Bone marrow (tissue), 2 donors: ENCODE measurements at regions not wholly inside any gene's neighbourhood (a gene's known extent, or its start where the extent isn't known, plus 50 kb on each side); places are given as distances from the start of the nearest gene placed in this dataset.
"Not testable (repeated sequence)": the region's sequence is repeated elsewhere in the genome, so short reads cannot be mapped to it uniquely, and the experiment has no call there.

ENCODE experiments used
- DNase-seq, 2 donors: peaks; one replicate each; lab custom pipeline; 2025; lab: John Stamatoyannopoulos, UW

GRCh38 chr9:113665064-113665463, 201.5 kb downstream of the RGS3 start:
- no peak for DNase-seq

DNA sequence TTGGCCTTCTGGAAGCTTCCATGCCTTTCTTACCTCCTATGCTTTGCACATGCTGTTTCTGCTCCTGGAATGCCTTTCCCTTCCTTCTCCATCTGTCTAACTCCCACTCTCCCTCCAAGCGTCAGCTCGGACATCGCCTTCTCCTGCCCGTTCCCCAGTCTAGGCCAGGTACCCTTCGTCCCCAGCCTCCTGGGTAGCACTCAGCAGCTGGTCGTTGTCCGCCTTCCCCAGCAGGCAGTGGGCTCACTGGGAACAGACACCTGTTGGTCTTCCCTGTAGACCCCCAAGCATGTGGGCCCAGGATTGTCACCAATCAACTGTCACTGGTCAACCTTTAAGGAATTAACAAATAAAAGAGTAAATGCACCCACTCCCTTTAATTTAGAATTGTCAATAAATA, 202.2 kb downstream of the RGS3 start:
- DNase-seq: no peak

GRCh38 chr9:113668061-113668460, 204.5 kb downstream of the RGS3 start:
- no peak for DNase-seq

GRCh38 chr9:113669522-113670115, 206.1 kb downstream of the RGS3 start:
- DNase-seq: no peak

DNA sequence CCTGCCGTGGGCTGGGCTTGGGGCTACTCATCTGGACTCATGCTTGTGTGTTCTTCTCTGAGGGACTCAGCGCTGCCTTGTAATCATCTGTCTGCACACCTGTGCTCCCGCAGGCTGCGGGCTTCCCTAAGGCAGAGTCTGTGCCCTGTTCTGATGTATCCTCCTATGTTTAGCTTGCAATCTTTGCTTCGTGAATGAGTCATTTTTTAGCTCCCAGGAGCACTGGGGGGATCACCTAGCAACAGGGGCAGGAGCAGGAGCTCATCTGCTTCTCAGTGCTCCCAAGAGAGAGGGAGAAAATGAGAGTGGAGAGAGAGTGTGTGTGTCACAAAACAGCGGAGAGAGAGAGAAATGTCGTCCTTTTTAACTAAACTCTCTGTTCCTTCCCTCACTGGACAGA, 202.4 kb upstream of the ZNF618 start:
- DNase-seq: no peak

GRCh38 chr9:113674436-113674835, 201.7 kb upstream of the ZNF618 start:
- no peak for DNase-seq

DNA sequence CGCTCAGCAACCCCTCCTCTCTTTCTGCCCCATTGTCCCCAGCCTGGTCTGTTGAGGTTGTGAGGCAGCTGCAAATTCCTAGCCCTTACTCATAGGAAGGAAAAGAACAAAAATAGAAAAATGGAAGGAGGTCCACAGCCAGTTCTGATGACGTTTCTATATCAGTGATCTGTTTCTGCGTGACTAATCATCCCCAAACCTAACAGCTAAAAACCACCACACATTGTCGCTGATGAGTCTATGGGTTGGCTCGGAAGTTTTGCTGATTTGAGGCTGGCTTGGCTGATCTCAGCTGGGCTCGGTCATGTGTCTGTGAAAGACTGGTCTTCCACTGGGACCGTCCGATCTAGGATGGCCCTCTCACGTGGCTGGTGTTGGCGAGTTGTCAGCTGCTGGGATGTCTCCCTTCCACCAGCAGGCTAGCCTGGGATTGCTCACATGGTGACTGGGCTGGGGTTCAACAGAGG, 200.6 kb upstream of the ZNF618 start:
- DNase-seq: peak; percentile 22 to 94

DNA sequence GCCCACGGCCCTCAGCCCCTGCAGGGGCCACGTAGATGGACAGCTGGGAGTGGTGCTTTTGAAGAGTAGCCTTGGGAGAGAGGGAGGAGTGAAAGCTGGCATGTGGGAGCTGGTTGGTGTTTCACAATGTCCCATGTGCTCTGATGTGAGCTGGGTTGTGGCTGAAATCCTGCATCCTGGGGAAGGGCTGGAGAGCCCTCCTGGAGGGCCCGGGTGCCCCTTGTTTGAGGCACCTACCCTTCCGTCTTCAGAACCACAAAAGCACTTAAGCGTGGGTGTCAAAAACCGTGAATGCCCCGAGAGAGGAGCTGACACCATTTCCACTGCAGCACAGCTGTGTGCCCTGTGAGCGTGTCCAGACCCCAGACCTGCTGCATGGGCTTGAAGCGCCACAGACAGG, 199.1 kb upstream of the ZNF618 start:
- no peak for DNase-seq

- no peak for DNase-seq
These were observed 198.5 kb upstream of the ZNF618 start for GRCh38 chr9:113677569-113677968.

- no peak for DNase-seq
These were observed 197.8 kb upstream of the ZNF618 start for GRCh38 chr9:113678119-113678858.

DNA sequence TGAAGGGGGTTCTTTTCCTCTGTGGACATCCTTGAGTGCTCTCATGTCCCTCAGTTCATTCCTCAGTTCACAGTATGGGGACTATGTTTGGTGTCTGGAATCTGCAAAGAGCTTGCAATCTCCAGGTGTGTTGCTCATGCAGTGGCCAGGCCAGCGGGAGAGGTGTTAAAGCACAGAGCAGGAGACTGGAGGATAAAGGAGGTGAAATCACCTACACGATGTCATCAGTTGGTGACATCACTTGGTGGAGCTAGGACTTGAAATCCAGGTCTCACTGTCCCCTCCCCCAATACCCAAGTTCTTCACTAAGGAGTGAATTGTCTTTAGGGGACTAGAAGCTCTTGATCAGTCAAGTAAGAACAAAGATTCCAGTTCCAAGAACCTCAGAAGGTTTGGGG, 197.3 kb upstream of the ZNF618 start:
- DNase-seq: no peak

- peak in 1 of 2 donors; percentile 8 for DNase-seq
These were observed 193.8 kb upstream of the ZNF618 start for GRCh38 chr9:113682297-113682771.

GRCh38 chr9:113685636-113686035, 190.5 kb upstream of the ZNF618 start:
- not testable (repeated sequence) for DNase-seq

DNA sequence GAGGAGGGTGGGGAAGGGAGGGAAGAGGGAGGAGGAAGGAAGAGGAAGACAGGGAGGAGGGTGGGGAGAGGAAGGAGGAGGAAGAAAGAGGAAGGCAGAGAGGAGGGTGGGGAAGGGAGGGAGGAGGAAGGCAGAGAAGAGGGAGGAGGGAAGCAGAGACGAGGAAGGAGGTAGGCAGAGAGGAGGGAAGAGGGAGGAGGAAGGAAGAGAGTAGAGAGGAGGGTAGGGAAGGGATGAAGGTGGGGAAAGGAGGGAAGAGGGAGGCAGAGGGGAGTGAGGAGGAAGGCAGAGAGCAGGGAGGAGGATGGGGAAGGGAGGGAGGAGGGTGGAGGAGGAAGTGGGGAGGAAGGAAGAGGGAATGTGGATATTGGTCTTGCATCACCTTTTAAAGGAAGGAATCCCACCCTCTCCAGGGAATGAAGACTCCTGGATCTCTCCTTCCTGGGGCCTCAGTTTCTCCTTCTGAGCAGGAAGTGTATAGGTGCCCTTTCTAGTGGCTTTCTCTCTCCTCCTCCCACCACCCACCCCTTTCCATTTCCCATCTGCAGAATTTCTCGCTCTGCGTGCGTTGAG, 188.9 kb upstream of the ZNF618 start:
- no peak for DNase-seq

GRCh38 chr9:113687680-113688371, 188.3 kb upstream of the ZNF618 start:
- no peak for DNase-seq

DNA sequence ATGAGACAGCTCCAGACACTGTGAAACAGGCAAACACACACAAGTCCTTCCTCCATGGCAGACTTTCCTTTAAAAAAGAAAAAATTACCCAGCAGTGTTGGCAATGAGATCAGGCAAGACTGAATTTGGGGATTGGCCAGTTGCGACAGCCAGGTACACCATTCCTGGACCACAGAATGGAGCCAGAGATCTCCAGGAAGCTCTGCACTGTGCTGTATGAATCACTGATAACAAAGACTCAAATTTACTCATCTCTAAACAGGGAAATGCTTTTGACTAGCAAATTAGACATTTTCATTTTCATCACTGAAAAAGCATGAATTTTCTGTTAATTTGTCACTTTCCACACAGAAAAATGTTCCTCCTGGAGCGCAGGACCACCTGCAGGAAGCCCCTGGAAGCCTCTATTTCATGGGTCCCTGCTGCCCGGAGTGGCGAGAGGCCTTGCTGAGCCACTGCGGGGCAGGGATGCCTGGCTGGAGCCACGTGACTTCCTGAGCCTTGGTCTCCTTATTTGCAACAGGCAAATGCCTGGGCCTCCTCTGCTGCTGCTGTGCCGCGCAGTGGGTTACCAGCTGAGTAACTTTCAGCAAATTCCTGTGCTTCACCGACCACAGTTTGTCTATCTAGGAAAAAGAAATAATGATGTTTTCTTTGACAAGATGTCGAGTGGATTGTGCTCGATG, 185.9 kb upstream of the ZNF618 start:
- DNase-seq: no peak

- no peak for DNase-seq
These were observed 183.9 kb upstream of the ZNF618 start for GRCh38 chr9:113692256-113692655.

GRCh38 chr9:113694912-113695311, 181.2 kb upstream of the ZNF618 start:
- no peak for DNase-seq

GRCh38 chr9:113695440-113695851, 180.7 kb upstream of the ZNF618 start:
- no peak for DNase-seq

- DNase-seq: no peak
These were observed 180.2 kb upstream of the ZNF618 start for GRCh38 chr9:113695901-113696300.

- no peak for DNase-seq
These were observed 174.0 kb upstream of the ZNF618 start for GRCh38 chr9:113701774-113702755.
